Adrenal gland (tissue), 9 donors: ENCODE measurements at regions not wholly inside any gene's neighbourhood (a gene's known extent, or its start where the extent isn't known, plus 50 kb on each side); places are given as distances from the start of the nearest gene placed in this dataset.
A peak's percentile ranks its signal among the peaks of the same experiment; 100 is the strongest.

Experiments
- DNase-seq, 7 donors: peaks; one replicate each; pipeline ENCODE4 v3.0.0-alpha.2; 2019 to 2020
- H3K27ac ChIP-seq, 5 donors: fragments of 200-600 bp; sonication (generic) in 4 of 5; 1 replicate in 3 of 5; 2 replicates in 2 of 5; pipeline versions ENCODE4 v1.5.1 to v1.8.0; 2016 to 2020; ENCODE audit warnings: mild to moderate bottlenecking in 1 of 5
- H3K27me3 ChIP-seq: fragments of 200-600 bp; 2 replicates; pipeline ENCODE4 v1.8.0; 2021
- H3K36me3 ChIP-seq, 2 donors: fragments of 200-600 bp; replicated peaks in 1 of 2; 1 replicate in 1 of 2; 2 replicates in 1 of 2; pipeline versions ENCODE4 v1.5.1 to v1.8.0; 2018 to 2022
- H3K4me1 ChIP-seq, 2 donors: fragments of 200-600 bp; replicated peaks in 1 of 2; 1 replicate in 1 of 2; 2 replicates in 1 of 2; pipeline versions ENCODE4 v1.5.1 to v1.8.0; 2018 to 2021
- H3K4me3 ChIP-seq, 4 donors: fragments of 200-600 bp; sonication (generic) in 3 of 4; one replicate each; pipeline ENCODE4 v1.5.1; 2016 to 2018
- H3K9me3 ChIP-seq, 3 donors: fragments of 200-600 bp; sonication (generic) in 1 of 3; replicated peaks in 1 of 3; 1 replicate in 2 of 3; 2 replicates in 1 of 3; pipeline versions ENCODE4 v1.5.1 to v1.8.0; 2016 to 2021
- CTCF ChIP-seq, 6 experiments: fragments of 450-650 bp in 4 of 6; fragments of 200-600 bp in 2 of 6; sonication (generic) in 1 of 6; IDR thresholded peaks; 1 replicate in 5 of 6; 2 replicates in 1 of 6; pipeline versions ENCODE4 v1.5.1 to v1.8.0; 2016 to 2021; ENCODE audit warnings: antibody characterized with exemption in 6 of 6, mild to moderate bottlenecking in 2 of 6, moderate library complexity in 1 of 6
- POLR2A ChIP-seq, 2 donors: fragments of 450-650 bp; IDR thresholded peaks; one replicate each; pipeline ENCODE4 v1.6.1; 2017; ENCODE audit warnings: antibody characterized with exemption in 2 of 2, mild to moderate bottlenecking in 2 of 2, moderate library complexity in 1 of 2
- WGBS, 4 donors: extraction: QIAGEN DNeasy Blood & Tissue Kit in 2 of 4; methylation state at CpG; one replicate each; pipeline versions ENCODE4 v1.1.5 to v1.1.7; 2013 to 2017; 5-methylcytosine and 5-hydroxymethylcytosine counted together
- intact Hi-C, 2 donors: fragments of 100-400 bp; cut with DNase I; formaldehyde crosslinking; loops; one replicate each; pipeline versions ENCODE4 v1.14.1 to v1.15.0; 2022 to 2023
- donor health status: healthy with polysubstance abuse.
- donor health status: Bipolar disorder and iron deficiency.
- donor health status: DM: yes; HTN: yes; CAD: no.
- donor health status: DM: no; HTN: no; CAD: no.
- donor health status: DM: no; HTN: no; CAD: no.

GRCh38 chr5:73337586-73338255, 110.9 kb downstream of the FOXD1 start:
- intact Hi-C loops, result no loop called here
- DNase-seq, result peak in 3 of 7 donors; percentile 18 to 23 (median 22)
- 45 to 51% (median 49%) methylated on average over 8 to 9 of the region's 9 CpGs for WGBS, 4 donors
- peaks cover 12% of the 10 kb centered on the region for H3K27me3 ChIP-seq
- TF ChIP-seq POLR2A (IDR thresholded peaks at IDR 0.05) (no peak), CTCF (IDR thresholded peaks at IDR 0.05) (no peak)
- H3K27ac ChIP-seq, result peak overlapping the region in 2 of 5 donors; percentile 26 to 74
- no peaks in the 10 kb centered on the region for H3K36me3 ChIP-seq
- H3K4me3 ChIP-seq, result no peak overlapping the region
- peaks cover 0 to 12% of the 10 kb centered on the region in 2 donors for H3K4me1 ChIP-seq
- no peaks in the 10 kb centered on the region for H3K9me3 ChIP-seq

DNA sequence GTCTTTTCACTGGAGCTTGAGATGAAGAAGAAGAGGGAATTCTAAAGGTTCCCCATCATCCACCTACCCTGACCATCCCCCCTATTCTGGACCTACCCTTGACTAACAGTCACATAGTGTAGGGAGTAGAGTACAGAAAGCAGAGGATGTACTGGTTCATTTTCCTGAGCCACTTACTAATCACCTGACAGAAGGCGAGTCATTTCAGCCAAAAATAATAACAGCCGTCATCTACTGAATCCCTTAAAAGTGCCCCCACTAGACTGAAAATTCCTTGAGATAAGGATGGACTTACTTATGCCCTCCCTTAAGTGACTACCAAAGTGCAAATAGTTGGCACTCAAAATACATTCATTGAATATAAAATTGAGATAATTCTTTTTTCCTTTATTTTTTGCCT, 112.2 kb downstream of the FOXD1 start:
- Histone ChIP-seq H3K4me1 (peaks cover 0 to 12% of the 10 kb centered on the region in 2 donors), H3K36me3 (no peaks in the 10 kb centered on the region), H3K4me3 (no peak overlapping the region), H3K27ac (no peak overlapping the region), H3K27me3 (peaks cover 12% of the 10 kb centered on the region), H3K9me3 (peaks cover 0 to 5% (median 0%) of the 10 kb centered on the region in 3 donors)
- TF ChIP-seq POLR2A (IDR thresholded peaks at IDR 0.05) (no peak), CTCF (IDR thresholded peaks at IDR 0.05) (no peak)
- intact Hi-C loops, result no loop called here
- DNase-seq, result no peak
- 54 to 69% (median 58%) methylated on average over 2 of the region's 2 CpGs for WGBS, 4 donors

GRCh38 chr5:73333944-73334703, 114.5 kb downstream of the FOXD1 start:
- H3K27ac ChIP-seq, result peak overlapping the region in 1 of 5 donors; percentile 60
- H3K36me3 ChIP-seq, result no peaks in the 10 kb centered on the region
- intact Hi-C loops, result no loop called here
- no peak for DNase-seq
- TF ChIP-seq CTCF (IDR thresholded peaks at IDR 0.05), result no peak
- TF ChIP-seq POLR2A (IDR thresholded peaks at IDR 0.05), result no peak
- peaks cover 7% of the 10 kb centered on the region for H3K27me3 ChIP-seq
- WGBS, 4 donors, result 60 to 72% (median 64%) methylated on average over 3 of the region's 3 CpGs
- peaks cover 0 to 5% (median 0%) of the 10 kb centered on the region in 3 donors for H3K9me3 ChIP-seq
- no peak overlapping the region for H3K4me3 ChIP-seq
- H3K4me1 ChIP-seq, result peaks cover 0 to 12% of the 10 kb centered on the region in 2 donors

- H3K27ac ChIP-seq, result no peak overlapping the region
- no peaks in the 10 kb centered on the region for H3K36me3 ChIP-seq
- H3K9me3 ChIP-seq, result peaks cover 0 to 5% (median 0%) of the 10 kb centered on the region in 3 donors
- 41 to 61% (median 53%) methylated on average over 1 of the region's 1 CpG for WGBS, 4 donors
- DNase-seq, result no peak
- intact Hi-C loops, result no loop called here
- H3K4me3 ChIP-seq, result no peak overlapping the region
- H3K4me1 ChIP-seq, result no peaks in the 10 kb centered on the region
- peaks cover 9% of the 10 kb centered on the region for H3K27me3 ChIP-seq
- TF ChIP-seq CTCF (IDR thresholded peaks at IDR 0.05) (no peak), POLR2A (IDR thresholded peaks at IDR 0.05) (no peak)
These were observed 118.0 kb downstream of the FOXD1 start for GRCh38 chr5:73330613-73331012.
